ENCODE measurements at regions not wholly inside any gene's neighbourhood (a gene's known extent, or its start where the extent isn't known, plus 50 kb on each side); places are given as distances from the start of the nearest gene placed in this dataset.

- Histone ChIP-seq H3K9me3 (ENCODE audit: low read depth) (no peaks in the 10 kb centered on the region), H3K4me2 (no peak overlapping the region), H4K20me1 (ENCODE audit: insufficient read depth, poor library complexity, severe bottlenecking) (no peaks in the 10 kb centered on the region), H3K36me3 (replicated peaks; ENCODE audit: insufficient read depth, low read depth) (no peaks in the 10 kb centered on the region), H3K4me3 (no peak overlapping the region), H2AFZ (no peak overlapping the region), H3K9me2 (replicated peaks; ENCODE audit: insufficient read depth) (no peaks in the 10 kb centered on the region), H3K27ac (no peak overlapping the region), H3K4me1 (ENCODE audit: insufficient read depth) (peaks cover 18% of the 10 kb centered on the region), H3K79me2 (no peaks in the 10 kb centered on the region), H3K27me3 (peaks cover 7% of the 10 kb centered on the region)
- TF ChIP-seq EZH2phosphoT487 (IDR thresholded peaks at IDR 0.05; ENCODE audit: low read depth, severe bottlenecking, unreplicated experiment) (no peak), EZH2 (IDR thresholded peaks at IDR 0.05; ENCODE audit: borderline replicate concordance) (no peak)
- TF ChIP-seq, protein P1, sequence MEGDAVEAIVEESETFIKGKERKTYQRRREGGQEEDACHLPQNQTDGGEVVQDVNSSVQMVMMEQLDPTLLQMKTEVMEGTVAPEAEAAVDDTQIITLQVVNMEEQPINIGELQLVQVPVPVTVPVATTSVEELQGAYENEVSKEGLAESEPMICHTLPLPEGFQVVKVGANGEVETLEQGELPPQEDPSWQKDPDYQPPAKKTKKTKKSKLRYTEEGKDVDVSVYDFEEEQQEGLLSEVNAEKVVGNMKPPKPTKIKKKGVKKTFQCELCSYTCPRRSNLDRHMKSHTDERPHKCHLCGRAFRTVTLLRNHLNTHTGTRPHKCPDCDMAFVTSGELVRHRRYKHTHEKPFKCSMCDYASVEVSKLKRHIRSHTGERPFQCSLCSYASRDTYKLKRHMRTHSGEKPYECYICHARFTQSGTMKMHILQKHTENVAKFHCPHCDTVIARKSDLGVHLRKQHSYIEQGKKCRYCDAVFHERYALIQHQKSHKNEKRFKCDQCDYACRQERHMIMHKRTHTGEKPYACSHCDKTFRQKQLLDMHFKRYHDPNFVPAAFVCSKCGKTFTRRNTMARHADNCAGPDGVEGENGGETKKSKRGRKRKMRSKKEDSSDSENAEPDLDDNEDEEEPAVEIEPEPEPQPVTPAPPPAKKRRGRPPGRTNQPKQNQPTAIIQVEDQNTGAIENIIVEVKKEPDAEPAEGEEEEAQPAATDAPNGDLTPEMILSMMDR (IDR thresholded peaks at IDR 0.05; ENCODE audit: poor library complexity): no peak
- DNase-seq (ENCODE audit: low spot score): no peak
- WGBS (ENCODE audit: low lambda C conversion rate, missing lambda C conversion rate): 96% methylated on average over 11 of the region's 12 CpGs
Measured at GRCh38 chr16:86891631-86892030, 313.3 kb downstream of the FOXL1 start.

- peaks cover 7% of the 10 kb centered on the region for H3K27me3 ChIP-seq
- H3K36me3 ChIP-seq (replicated peaks; ENCODE audit: insufficient read depth, low read depth): no peaks in the 10 kb centered on the region
- peaks cover 18% of the 10 kb centered on the region for H3K4me1 ChIP-seq (ENCODE audit: insufficient read depth)
- H4K20me1 ChIP-seq (ENCODE audit: insufficient read depth, poor library complexity, severe bottlenecking): no peaks in the 10 kb centered on the region
- no peak overlapping the region for H3K4me2 ChIP-seq
- DNase-seq (ENCODE audit: low spot score): no peak
- H3K79me2 ChIP-seq: no peaks in the 10 kb centered on the region
- H2AFZ ChIP-seq: no peak overlapping the region
- H3K27ac ChIP-seq: no peak overlapping the region
- no peaks in the 10 kb centered on the region for H3K9me3 ChIP-seq (ENCODE audit: low read depth)
- H3K9me2 ChIP-seq (replicated peaks; ENCODE audit: insufficient read depth): no peaks in the 10 kb centered on the region
- TF ChIP-seq EZH2 (IDR thresholded peaks at IDR 0.05; ENCODE audit: borderline replicate concordance): no peak
- TF ChIP-seq, protein P1 (IDR thresholded peaks at IDR 0.05; ENCODE audit: poor library complexity): no peak
- no peak for TF ChIP-seq EZH2phosphoT487 (IDR thresholded peaks at IDR 0.05; ENCODE audit: low read depth, severe bottlenecking, unreplicated experiment)
- WGBS (ENCODE audit: low lambda C conversion rate, missing lambda C conversion rate): 42% methylated on average over 6 of the region's 6 CpGs
- H3K4me3 ChIP-seq: no peak overlapping the region
Measured at GRCh38 chr16:86892509-86892908, 314.2 kb downstream of the FOXL1 start.

DNA sequence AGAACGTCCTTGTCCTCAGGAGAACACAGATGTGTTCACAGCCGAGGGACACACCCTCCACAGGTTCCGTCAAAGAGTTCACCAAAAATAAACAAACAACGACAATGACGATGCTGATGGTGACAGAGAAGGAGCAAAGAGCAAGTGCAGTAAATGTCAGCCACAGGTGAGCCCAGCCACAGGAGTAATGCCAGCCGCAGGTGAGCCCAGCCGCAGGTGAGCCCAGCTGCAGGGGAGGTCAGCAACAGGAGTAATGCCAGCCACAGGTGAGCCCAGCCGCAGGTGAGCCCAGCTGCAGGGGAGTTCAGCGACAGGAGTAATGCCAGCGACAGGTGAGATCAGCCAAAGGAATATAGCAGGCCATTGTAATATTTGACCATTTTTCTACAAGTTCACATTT, 315.2 kb downstream of the FOXL1 start:
- WGBS (ENCODE audit: low lambda C conversion rate, missing lambda C conversion rate): 71% methylated on average over 10 of the region's 10 CpGs

More for the DNA sequence above, 315.2 kb downstream of the FOXL1 start:
- no peak overlapping the region for H3K27ac ChIP-seq
- no peaks in the 10 kb centered on the region for H4K20me1 ChIP-seq (ENCODE audit: insufficient read depth, poor library complexity, severe bottlenecking)
- H3K9me2 ChIP-seq (replicated peaks; ENCODE audit: insufficient read depth): no peaks in the 10 kb centered on the region
- H3K9me3 ChIP-seq (ENCODE audit: low read depth): no peaks in the 10 kb centered on the region
- no peak overlapping the region for H2AFZ ChIP-seq
- TF ChIP-seq EZH2 (IDR thresholded peaks at IDR 0.05; ENCODE audit: borderline replicate concordance) (no peak), EZH2phosphoT487 (IDR thresholded peaks at IDR 0.05; ENCODE audit: low read depth, severe bottlenecking, unreplicated experiment) (no peak)
- TF ChIP-seq, protein P1 (IDR thresholded peaks at IDR 0.05; ENCODE audit: poor library complexity): no peak
- peaks cover 18% of the 10 kb centered on the region for H3K4me1 ChIP-seq (ENCODE audit: insufficient read depth)
- no peaks in the 10 kb centered on the region for H3K36me3 ChIP-seq (replicated peaks; ENCODE audit: insufficient read depth, low read depth)
- H3K4me3 ChIP-seq: no peak overlapping the region
- no peak overlapping the region for H3K4me2 ChIP-seq
- no peaks in the 10 kb centered on the region for H3K79me2 ChIP-seq
- DNase-seq (ENCODE audit: low spot score): peak; percentile 46
- peaks cover 7% of the 10 kb centered on the region for H3K27me3 ChIP-seq

All from hepatocyte (in vitro differentiated cells).